Endothelial cell of umbilical vein (primary cell): ENCODE measurements at regions not wholly inside any gene's neighbourhood (a gene's known extent, or its start where the extent isn't known, plus 50 kb on each side); places are given as distances from the start of the nearest gene placed in this dataset.

ENCODE experiments used
- JUN ChIP-seq: IDR thresholded peaks from 2 replicates; pipeline ENCODE4 v1.6.1; 2011; ENCODE audit warnings: borderline replicate concordance, low read depth; ENCODE audit not compliant: insufficient read length, insufficient read depth
- POLR2A ChIP-seq: IDR thresholded peaks from 2 replicates; pipeline ENCODE4 v1.6.1; 2012; ENCODE audit warnings: low read depth, mild to moderate bottlenecking, control low read depth, low read length
- TF ChIP-seq, protein P1 (sequence below): IDR thresholded peaks from 2 replicates; pipeline ENCODE4 v1.6.1; 2011; ENCODE audit not compliant: insufficient read depth, insufficient read length
- TF ChIP-seq, protein P2 (sequence below), 2 donors: IDR thresholded peaks; 1 replicate in 1 of 2; 2 replicates in 1 of 2; pipeline ENCODE4 v1.5.1; 2011; ENCODE audit warnings: low read length in 2 of 2, mild to moderate bottlenecking in 2 of 2, moderate library complexity in 2 of 2, control low read depth in 1 of 2, inconsistent platforms in 1 of 2, low read depth in 1 of 2; ENCODE audit not compliant: insufficient read depth in 1 of 2; ENCODE audit errors: extremely low read depth in 1 of 2

GRCh38 chr18:77512152-77512551 is 262.5 kb downstream of the GALR1 start:
- TF ChIP-seq, protein P1, sequence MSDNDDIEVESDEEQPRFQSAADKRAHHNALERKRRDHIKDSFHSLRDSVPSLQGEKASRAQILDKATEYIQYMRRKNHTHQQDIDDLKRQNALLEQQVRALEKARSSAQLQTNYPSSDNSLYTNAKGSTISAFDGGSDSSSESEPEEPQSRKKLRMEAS: no peak
- TF ChIP-seq POLR2A (no peak), JUN (no peak)
- TF ChIP-seq, protein P2, sequence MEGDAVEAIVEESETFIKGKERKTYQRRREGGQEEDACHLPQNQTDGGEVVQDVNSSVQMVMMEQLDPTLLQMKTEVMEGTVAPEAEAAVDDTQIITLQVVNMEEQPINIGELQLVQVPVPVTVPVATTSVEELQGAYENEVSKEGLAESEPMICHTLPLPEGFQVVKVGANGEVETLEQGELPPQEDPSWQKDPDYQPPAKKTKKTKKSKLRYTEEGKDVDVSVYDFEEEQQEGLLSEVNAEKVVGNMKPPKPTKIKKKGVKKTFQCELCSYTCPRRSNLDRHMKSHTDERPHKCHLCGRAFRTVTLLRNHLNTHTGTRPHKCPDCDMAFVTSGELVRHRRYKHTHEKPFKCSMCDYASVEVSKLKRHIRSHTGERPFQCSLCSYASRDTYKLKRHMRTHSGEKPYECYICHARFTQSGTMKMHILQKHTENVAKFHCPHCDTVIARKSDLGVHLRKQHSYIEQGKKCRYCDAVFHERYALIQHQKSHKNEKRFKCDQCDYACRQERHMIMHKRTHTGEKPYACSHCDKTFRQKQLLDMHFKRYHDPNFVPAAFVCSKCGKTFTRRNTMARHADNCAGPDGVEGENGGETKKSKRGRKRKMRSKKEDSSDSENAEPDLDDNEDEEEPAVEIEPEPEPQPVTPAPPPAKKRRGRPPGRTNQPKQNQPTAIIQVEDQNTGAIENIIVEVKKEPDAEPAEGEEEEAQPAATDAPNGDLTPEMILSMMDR (IDR thresholded peaks at IDR 0.05; ENCODE audit: extremely low read depth in 1 of 2, insufficient read depth in 1 of 2, low read depth in 1 of 2, low read length in 2 of 2): no peak
